Stomach (tissue), 8 donors: ENCODE measurements at regions not wholly inside any gene's neighbourhood (a gene's known extent, or its start where the extent isn't known, plus 50 kb on each side); places are given as distances from the start of the nearest gene placed in this dataset.

Experiments used
- DNase-seq, 2 donors: peaks; one replicate each; pipeline versions ENCODE4 v3.0.0 to v3.0.0-alpha.2; 2013 to 2019
- H3K27ac ChIP-seq, 5 donors: fragments of 200-600 bp in 4 of 5; sonication (generic) in 4 of 5; one replicate each; pipeline ENCODE4 v1.5.1; 2013 to 2019; ENCODE audit warnings: mild to moderate bottlenecking in 1 of 5, moderate library complexity in 1 of 5
- H3K27me3 ChIP-seq, 3 donors: fragments of 200-600 bp; sonication (generic); one replicate each; pipeline ENCODE4 v1.5.1; 2017 to 2019; ENCODE audit warnings: mixed run types in 1 of 3
- H3K36me3 ChIP-seq, 4 donors: fragments of 200-600 bp; sonication (generic); 1 replicate in 3 of 4; 2 replicates in 1 of 4; pipeline ENCODE4 v1.5.1; 2016 to 2019
- H3K4me1 ChIP-seq, 4 donors: fragments of 200-600 bp; sonication (generic); one replicate each; pipeline ENCODE4 v1.5.1; 2016 to 2019
- H3K4me3 ChIP-seq, 4 donors: fragments of 200-600 bp; sonication (generic) in 3 of 4; one replicate each; pipeline ENCODE4 v1.5.1; 2016 to 2019; ENCODE audit warnings: mild to moderate bottlenecking in 1 of 4
- H3K9me3 ChIP-seq, 4 donors: fragments of 200-600 bp; sonication (generic); one replicate each; pipeline ENCODE4 v1.5.1; 2016 to 2019
- EP300 ChIP-seq: sonication (generic); formaldehyde crosslinking; IDR thresholded peaks from one replicate; pipeline ENCODE4 v1.6.1; 2017; ENCODE audit warnings: antibody characterized with exemption
- POLR2A ChIP-seq, 4 donors: fragments of 450-650 bp; IDR thresholded peaks; one replicate each; pipeline ENCODE4 v1.6.1; 2016; ENCODE audit warnings: antibody characterized with exemption in 4 of 4, control low read depth in 2 of 4, mild to moderate bottlenecking in 1 of 4, moderate library complexity in 1 of 4
- POLR2AphosphoS5 ChIP-seq, 3 donors: sonication (generic); formaldehyde crosslinking; IDR thresholded peaks; one replicate each; pipeline ENCODE4 v1.6.1; 2016; ENCODE audit warnings: antibody characterized with exemption in 3 of 3
- WGBS, 5 donors: extraction: QIAGEN DNeasy Blood & Tissue Kit in 3 of 5; methylation state at CpG; one replicate each; pipeline versions ENCODE4 v1.1.5 to v1.1.7; 2013 to 2018; 5-methylcytosine and 5-hydroxymethylcytosine counted together
- intact Hi-C: fragments of 100-400 bp; cut with DNase I; formaldehyde crosslinking; loops from one replicate; pipeline ENCODE4 v1.15.1; 2023; ENCODE audit warnings: low total_unique reads
- TF ChIP-seq, protein P1 (sequence below), 7 experiments: fragments of 450-650 bp in 4 of 7; fragments of 200-600 bp in 3 of 7; sonication (generic) in 3 of 7; IDR thresholded peaks; one replicate each; pipeline ENCODE4 v1.5.1; 2016 to 2019; ENCODE audit warnings: antibody characterized with exemption in 7 of 7, control low read depth in 2 of 7, mild to moderate bottlenecking in 1 of 7
- donor health status: healthy with polysubstance abuse.
- donor health status: Bipolar disorder and iron deficiency.
- donor health status: healthy.

GRCh38 chr11:69945157-69945556, 125.9 kb upstream of the FGF3 start:
- intact Hi-C loops = no loop called here
- H3K36me3 ChIP-seq = no peaks in the 10 kb centered on the region

DNA sequence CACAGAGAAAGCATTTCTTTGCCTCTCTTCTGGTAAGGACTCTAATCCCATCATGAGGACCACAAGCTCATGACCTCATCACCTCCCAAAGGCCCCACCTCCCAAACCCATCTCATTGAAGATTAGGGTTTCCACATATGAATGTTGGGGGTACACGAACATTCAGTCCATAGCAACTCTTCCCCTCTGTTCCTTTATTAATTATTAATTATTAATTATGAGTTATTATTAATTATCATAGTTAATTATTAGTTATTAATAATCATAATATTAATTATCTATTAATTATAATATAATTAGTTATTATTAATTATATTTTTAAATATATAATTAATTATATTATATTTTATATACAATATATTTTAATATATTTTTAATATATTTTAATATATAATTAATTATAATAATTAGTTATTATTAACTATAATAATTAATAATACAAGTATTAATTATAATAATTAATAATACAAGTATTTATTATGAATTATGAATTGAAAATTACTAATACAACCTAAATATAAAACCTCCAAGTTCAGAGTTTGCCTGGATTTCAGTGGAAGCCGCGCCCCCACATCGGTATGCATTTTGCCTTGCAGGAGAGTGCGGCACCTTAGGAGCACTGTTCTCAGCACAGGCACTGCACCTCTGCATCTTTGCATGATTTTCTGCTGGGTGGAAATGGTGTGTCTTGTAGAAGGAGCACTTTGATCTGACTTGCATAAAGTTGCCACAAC, 128.0 kb upstream of the FGF3 start:
- DNase-seq = no peak
- Histone ChIP-seq H3K9me3 (peaks cover 0 to 7% (median 3%) of the 10 kb centered on the region in 4 donors), H3K36me3 (no peaks in the 10 kb centered on the region), H3K27ac (peak overlapping the region in 1 of 5 donors; percentile 79), H3K27me3 (peaks cover 0 to 64% (median 0%) of the 10 kb centered on the region in 3 donors), H3K4me3 (no peak overlapping the region), H3K4me1 (peaks cover 0 to 25% (median 13%) of the 10 kb centered on the region in 4 donors)
- WGBS, 5 donors = 91 to 95% (median 92%) methylated on average over 5 of the region's 5 CpGs
- no peak for TF ChIP-seq POLR2A (IDR thresholded peaks at IDR 0.05)
- TF ChIP-seq, protein P1, sequence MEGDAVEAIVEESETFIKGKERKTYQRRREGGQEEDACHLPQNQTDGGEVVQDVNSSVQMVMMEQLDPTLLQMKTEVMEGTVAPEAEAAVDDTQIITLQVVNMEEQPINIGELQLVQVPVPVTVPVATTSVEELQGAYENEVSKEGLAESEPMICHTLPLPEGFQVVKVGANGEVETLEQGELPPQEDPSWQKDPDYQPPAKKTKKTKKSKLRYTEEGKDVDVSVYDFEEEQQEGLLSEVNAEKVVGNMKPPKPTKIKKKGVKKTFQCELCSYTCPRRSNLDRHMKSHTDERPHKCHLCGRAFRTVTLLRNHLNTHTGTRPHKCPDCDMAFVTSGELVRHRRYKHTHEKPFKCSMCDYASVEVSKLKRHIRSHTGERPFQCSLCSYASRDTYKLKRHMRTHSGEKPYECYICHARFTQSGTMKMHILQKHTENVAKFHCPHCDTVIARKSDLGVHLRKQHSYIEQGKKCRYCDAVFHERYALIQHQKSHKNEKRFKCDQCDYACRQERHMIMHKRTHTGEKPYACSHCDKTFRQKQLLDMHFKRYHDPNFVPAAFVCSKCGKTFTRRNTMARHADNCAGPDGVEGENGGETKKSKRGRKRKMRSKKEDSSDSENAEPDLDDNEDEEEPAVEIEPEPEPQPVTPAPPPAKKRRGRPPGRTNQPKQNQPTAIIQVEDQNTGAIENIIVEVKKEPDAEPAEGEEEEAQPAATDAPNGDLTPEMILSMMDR (IDR thresholded peaks at IDR 0.05) = no peak
- no peak for TF ChIP-seq POLR2AphosphoS5 (IDR thresholded peaks at IDR 0.05)
- intact Hi-C loops = no loop called here

More at GRCh38 chr11:69945157-69945556, 125.9 kb upstream of the FGF3 start:
- Histone ChIP-seq H3K9me3 (peaks cover 0 to 3% (median 2%) of the 10 kb centered on the region in 4 donors), H3K27ac (no peak overlapping the region), H3K4me1 (peaks cover 3 to 23% (median 14%) of the 10 kb centered on the region in 4 donors), H3K4me3 (no peak overlapping the region), H3K27me3 (peaks cover 0 to 52% (median 0%) of the 10 kb centered on the region in 3 donors)
- WGBS, 5 donors = 79 to 86% (median 81%) methylated on average over 1 of the region's 1 CpG
- TF ChIP-seq, protein P1 (IDR thresholded peaks at IDR 0.05) = no peak
- TF ChIP-seq POLR2AphosphoS5 (IDR thresholded peaks at IDR 0.05) = no peak
- TF ChIP-seq POLR2A (IDR thresholded peaks at IDR 0.05) = no peak
- no peak for TF ChIP-seq EP300
- no peak for DNase-seq

- H3K27ac ChIP-seq = peak overlapping the region in 3 of 5 donors; percentile 31 to 79 (median 61)
- peaks cover 0 to 58% (median 0%) of the 10 kb centered on the region in 3 donors for H3K27me3 ChIP-seq
- no peak for DNase-seq
- TF ChIP-seq, protein P1 (IDR thresholded peaks at IDR 0.05) = no peak
- TF ChIP-seq POLR2A (IDR thresholded peaks at IDR 0.05) (no peak), EP300 (no peak), POLR2AphosphoS5 (IDR thresholded peaks at IDR 0.05) (no peak)
- WGBS, 5 donors = 75 to 84% (median 77%) methylated on average over 12 of the region's 12 CpGs
- H3K4me3 ChIP-seq = no peak overlapping the region
- peaks cover 0 to 7% (median 3%) of the 10 kb centered on the region in 4 donors for H3K9me3 ChIP-seq
- intact Hi-C loops = no loop called here
- H3K36me3 ChIP-seq = no peaks in the 10 kb centered on the region
- H3K4me1 ChIP-seq = peaks cover 0 to 25% (median 13%) of the 10 kb centered on the region in 4 donors
Measured at GRCh38 chr11:69947793-69948255, 128.6 kb upstream of the FGF3 start.

- intact Hi-C loops = no loop called here
- DNase-seq = peak; percentile 65 to 88
- WGBS, 5 donors = 38 to 55% (median 43%) methylated on average over 23 to 24 of the region's 24 CpGs
- Histone ChIP-seq H3K4me3 (no peak overlapping the region), H3K9me3 (peaks cover 0 to 7% (median 3%) of the 10 kb centered on the region in 4 donors), H3K27ac (peak overlapping the region; percentile 7 to 79 (median 53)), H3K27me3 (peaks cover 0 to 52% (median 0%) of the 10 kb centered on the region in 3 donors), H3K4me1 (peaks cover 0 to 25% (median 13%) of the 10 kb centered on the region in 4 donors), H3K36me3 (no peaks in the 10 kb centered on the region)
- TF ChIP-seq POLR2AphosphoS5 (IDR thresholded peaks at IDR 0.05) (peak in 2 of 3 donors; percentile 44 to 49), POLR2A (IDR thresholded peaks at IDR 0.05) (no peak)
Measured at GRCh38 chr11:69948256-69949141, 129.3 kb upstream of the FGF3 start.
